Hepatocyte (in vitro differentiated cells): ENCODE measurements at regions not wholly inside any gene's neighbourhood (a gene's known extent, or its start where the extent isn't known, plus 50 kb on each side); places are given as distances from the start of the nearest gene placed in this dataset.

Experiments used
- CTCF ChIP-seq: fragments of 200-600 bp; sonication (generic); IDR thresholded peaks from 2 replicates; pipeline ENCODE4 v1.5.1; 2016; ENCODE audit warnings: antibody characterized with exemption, mild to moderate bottlenecking; ENCODE audit not compliant: poor library complexity
- EZH2phosphoT487 ChIP-seq: fragments of 200-600 bp; sonication (generic); IDR thresholded peaks from one replicate; pipeline ENCODE4 v1.6.1; 2018; ENCODE audit warnings: antibody characterized with exemption, mild to moderate bottlenecking, low read depth, moderate library complexity; ENCODE audit not compliant: unreplicated experiment, severe bottlenecking

GRCh38 chr17:12510535-12510934 lies 155.2 kb upstream of the MYOCD start:
- TF ChIP-seq CTCF (no peak), EZH2phosphoT487 (no peak)
